ENCODE measurements at regions not wholly inside any gene's neighbourhood (a gene's known extent, or its start where the extent isn't known, plus 50 kb on each side); places are given as distances from the start of the nearest gene placed in this dataset.

DNA sequence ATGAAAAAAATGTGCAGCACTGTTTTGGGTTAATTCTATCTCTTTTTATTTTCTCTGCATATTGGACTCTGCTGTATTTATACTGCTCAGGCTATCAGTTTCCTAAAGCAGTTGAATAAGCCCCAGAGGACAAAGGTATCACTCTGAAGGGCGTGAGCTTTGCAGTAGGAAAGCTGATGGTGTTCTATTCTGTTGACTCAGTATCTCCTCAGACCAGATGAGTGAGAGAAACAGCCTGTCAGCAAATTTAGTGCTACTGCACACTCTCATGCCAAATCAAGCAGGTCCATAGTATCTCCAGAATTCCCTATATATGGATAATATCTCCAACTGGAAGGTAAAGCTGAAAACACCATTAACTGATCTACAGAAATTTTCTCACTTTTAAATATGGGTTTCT lies 132.3 kb upstream of the UGT8 start:
- no peak for DNase-seq (ENCODE audit: low read depth)
- TF ChIP-seq, protein P1, sequence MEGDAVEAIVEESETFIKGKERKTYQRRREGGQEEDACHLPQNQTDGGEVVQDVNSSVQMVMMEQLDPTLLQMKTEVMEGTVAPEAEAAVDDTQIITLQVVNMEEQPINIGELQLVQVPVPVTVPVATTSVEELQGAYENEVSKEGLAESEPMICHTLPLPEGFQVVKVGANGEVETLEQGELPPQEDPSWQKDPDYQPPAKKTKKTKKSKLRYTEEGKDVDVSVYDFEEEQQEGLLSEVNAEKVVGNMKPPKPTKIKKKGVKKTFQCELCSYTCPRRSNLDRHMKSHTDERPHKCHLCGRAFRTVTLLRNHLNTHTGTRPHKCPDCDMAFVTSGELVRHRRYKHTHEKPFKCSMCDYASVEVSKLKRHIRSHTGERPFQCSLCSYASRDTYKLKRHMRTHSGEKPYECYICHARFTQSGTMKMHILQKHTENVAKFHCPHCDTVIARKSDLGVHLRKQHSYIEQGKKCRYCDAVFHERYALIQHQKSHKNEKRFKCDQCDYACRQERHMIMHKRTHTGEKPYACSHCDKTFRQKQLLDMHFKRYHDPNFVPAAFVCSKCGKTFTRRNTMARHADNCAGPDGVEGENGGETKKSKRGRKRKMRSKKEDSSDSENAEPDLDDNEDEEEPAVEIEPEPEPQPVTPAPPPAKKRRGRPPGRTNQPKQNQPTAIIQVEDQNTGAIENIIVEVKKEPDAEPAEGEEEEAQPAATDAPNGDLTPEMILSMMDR (IDR thresholded peaks at IDR 0.05; ENCODE audit: insufficient read depth, low read depth, low read length) = no peak
- H3K4me3 ChIP-seq (ENCODE audit: low read depth, low read length) = no peak overlapping the region

DNA sequence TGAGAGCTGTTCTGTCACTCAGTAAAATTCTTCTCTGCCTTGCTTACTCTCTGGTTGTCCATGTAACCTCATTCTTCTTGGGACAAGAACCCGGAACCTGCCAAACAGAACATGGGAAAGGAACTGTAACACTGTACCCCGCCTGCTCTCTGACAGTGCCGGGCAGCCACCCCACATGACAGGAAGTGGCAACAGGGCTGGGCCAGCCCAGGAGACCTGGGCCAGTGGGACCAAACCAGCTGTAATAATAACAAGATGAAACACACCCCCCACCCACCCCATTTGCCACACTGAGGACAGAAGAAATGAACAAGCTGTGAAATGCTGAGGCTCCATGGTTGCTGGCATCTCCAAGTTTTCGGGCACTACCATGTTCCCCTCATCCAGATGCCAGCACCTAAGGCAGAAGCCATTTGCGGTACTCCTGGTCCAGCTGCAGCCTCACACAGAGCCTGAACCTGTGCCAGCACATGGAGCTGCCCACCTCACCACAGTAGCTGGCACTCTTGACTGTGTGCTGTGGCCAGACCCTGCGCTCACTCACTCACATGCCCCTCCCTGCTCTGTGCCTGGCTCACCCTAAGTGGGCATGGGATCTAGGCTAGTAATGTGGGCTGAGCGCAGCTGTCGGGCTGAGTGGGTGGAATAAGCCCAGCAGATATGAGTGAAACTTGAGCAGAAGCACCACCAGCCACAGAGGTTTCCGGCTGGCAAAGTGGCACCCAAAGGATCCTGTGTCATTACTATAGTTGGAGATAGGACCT lies 126.2 kb upstream of the UGT8 start:
- no peak for DNase-seq (ENCODE audit: low read depth)
- no peak overlapping the region for H3K4me3 ChIP-seq (ENCODE audit: low read depth, low read length)
- TF ChIP-seq, protein P1 (IDR thresholded peaks at IDR 0.05; ENCODE audit: insufficient read depth, low read depth, low read length) = no peak

GRCh38 chr4:114474188-114474800 lies 124.3 kb upstream of the UGT8 start:
- DNase-seq (ENCODE audit: low read depth) = no peak
- TF ChIP-seq, protein P1 (IDR thresholded peaks at IDR 0.05; ENCODE audit: insufficient read depth, low read depth, low read length) = no peak
- no peak overlapping the region for H3K4me3 ChIP-seq (ENCODE audit: low read depth, low read length)

DNA sequence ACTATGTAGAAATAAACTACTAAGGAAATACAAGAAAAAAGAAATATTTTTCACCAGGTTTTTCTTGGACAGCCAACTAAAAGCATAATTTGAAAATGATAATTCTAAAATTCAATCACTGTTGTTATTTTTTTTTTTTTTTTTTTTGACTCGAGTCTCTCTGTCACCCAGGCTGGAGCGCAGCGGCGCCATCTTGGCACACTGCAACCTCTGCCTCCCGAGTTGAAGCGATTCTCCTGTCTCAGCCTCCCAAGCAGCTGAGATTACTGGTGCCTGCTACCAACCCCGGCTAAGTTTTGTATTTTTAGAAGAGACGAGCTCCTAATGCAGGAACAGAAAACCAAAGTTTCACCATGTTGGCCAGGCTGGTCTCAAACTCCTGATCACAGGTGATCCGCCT lies 122.3 kb upstream of the UGT8 start:
- no peak overlapping the region for H3K4me3 ChIP-seq (ENCODE audit: low read depth, low read length)
- TF ChIP-seq, protein P1 (IDR thresholded peaks at IDR 0.05; ENCODE audit: insufficient read depth, low read depth, low read length) = no peak
- DNase-seq (ENCODE audit: low read depth) = no peak

DNA sequence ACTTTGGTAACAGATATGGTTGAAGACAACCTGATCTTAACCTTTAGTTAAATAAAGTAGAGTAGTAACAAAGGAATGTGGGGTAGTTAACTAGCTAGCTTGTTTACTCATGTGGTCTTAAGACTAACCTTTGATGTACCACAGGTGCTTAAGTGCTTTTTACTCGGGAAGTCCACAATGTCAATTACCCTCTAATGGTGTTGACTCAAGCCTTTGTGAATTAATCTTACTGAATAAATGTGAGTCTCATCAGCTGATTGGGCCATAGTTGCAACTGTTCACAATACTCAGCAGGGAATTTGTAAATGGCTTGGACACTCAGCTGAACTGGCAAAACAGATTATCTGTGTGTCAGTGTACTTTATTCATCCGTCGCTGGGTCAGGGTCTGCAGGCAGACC lies 119.0 kb upstream of the UGT8 start:
- DNase-seq (ENCODE audit: low read depth) = no peak
- no peak overlapping the region for H3K4me3 ChIP-seq (ENCODE audit: low read depth, low read length)
- TF ChIP-seq, protein P1 (IDR thresholded peaks at IDR 0.05; ENCODE audit: insufficient read depth, low read depth, low read length) = no peak

- no peak for DNase-seq (ENCODE audit: low read depth)
- no peak overlapping the region for H3K4me3 ChIP-seq (ENCODE audit: low read depth, low read length)
- TF ChIP-seq, protein P1 (IDR thresholded peaks at IDR 0.05; ENCODE audit: insufficient read depth, low read depth, low read length) = no peak
Observed at GRCh38 chr4:114481856-114482255, 116.8 kb upstream of the UGT8 start.

Data from fibroblast of villous mesenchyme (primary cell).